OCI-LY7 (cell line): ENCODE measurements at regions not wholly inside any gene's neighbourhood (a gene's known extent, or its start where the extent isn't known, plus 50 kb on each side); places are given as distances from the start of the nearest gene placed in this dataset.

Experiments
- CTCF ChIP-seq: fragments of 200-600 bp; sonication (generic); conservative IDR thresholded peaks from 2 replicates; pipeline ENCODE4 v1.5.1; 2014; ENCODE audit warnings: mild to moderate bottlenecking, antibody characterized with exemption, low read length, moderate library complexity, mixed read lengths
- EZH2phosphoT487 ChIP-seq: fragments of 200-600 bp; sonication (generic); IDR thresholded peaks from 2 replicates; pipeline ENCODE4 v1.6.1; 2018; ENCODE audit warnings: low read depth, borderline replicate concordance, mild to moderate bottlenecking, mixed run types, antibody characterized with exemption, low read length, moderate library complexity, mixed read lengths

DNA sequence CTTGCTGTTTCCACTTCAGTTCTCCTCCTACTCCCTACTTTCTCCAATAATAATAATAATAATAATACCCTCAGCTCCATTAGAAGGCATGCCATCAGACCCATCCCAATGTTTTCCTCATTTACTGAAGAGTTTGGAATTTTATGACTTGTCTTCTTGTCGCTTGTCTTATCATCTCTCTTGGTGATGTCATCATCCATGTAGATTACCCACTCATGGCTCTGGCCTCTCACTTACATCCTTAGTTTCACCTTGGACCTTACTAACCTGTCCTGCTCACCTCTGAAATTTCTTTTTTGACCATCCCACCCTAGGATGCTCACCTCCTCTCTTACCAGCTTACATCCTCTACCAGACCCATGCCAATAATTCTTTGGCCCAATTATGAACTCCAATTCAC, 329.3 kb downstream of the ACTL7B start:
- TF ChIP-seq CTCF (no peak), EZH2phosphoT487 (no peak)
